Prostate gland (tissue), 2 donors: ENCODE measurements at regions not wholly inside any gene's neighbourhood (a gene's known extent, or its start where the extent isn't known, plus 50 kb on each side); places are given as distances from the start of the nearest gene placed in this dataset.
A peak's percentile ranks its signal among the peaks of the same experiment; 100 is the strongest.
"Not testable (repeated sequence)": the region's sequence is repeated elsewhere in the genome, so short reads cannot be mapped to it uniquely, and the experiment has no call there.

Experiments
- DNase-seq: peaks from one replicate; pipeline ENCODE4 v3.0.0-alpha.2; 2019; ENCODE audit warnings: low spot score
- H3K27ac ChIP-seq, 2 donors: fragments of 200-600 bp; sonication (generic); 2 replicates each; pipeline ENCODE4 v1.5.1; 2017 to 2019
- H3K27me3 ChIP-seq: fragments of 200-600 bp; sonication (generic); replicated peaks from 2 replicates; pipeline ENCODE4 v1.5.1; 2019; ENCODE audit not compliant: insufficient read depth
- H3K36me3 ChIP-seq, 2 donors: fragments of 200-600 bp; sonication (generic); 1 replicate in 1 of 2; 2 replicates in 1 of 2; pipeline versions ENCODE4 v1.5.1 to v1.8.1; 2017 to 2019
- H3K4me1 ChIP-seq: fragments of 200-600 bp; sonication (generic); replicated peaks from 2 replicates; pipeline ENCODE4 v1.5.1; 2019
- H3K4me3 ChIP-seq, 2 donors: fragments of 200-600 bp; sonication (generic); 2 replicates each; pipeline ENCODE4 v1.5.1; 2017 to 2019
- H3K9me3 ChIP-seq: fragments of 200-600 bp; sonication (generic); 2 replicates; pipeline ENCODE4 v1.5.1; 2017
- POLR2A ChIP-seq: fragments of 450-650 bp; IDR thresholded peaks from one replicate; pipeline ENCODE4 v1.6.1; 2016; ENCODE audit warnings: antibody characterized with exemption, mild to moderate bottlenecking
- POLR2AphosphoS5 ChIP-seq: sonication (generic); formaldehyde crosslinking; IDR thresholded peaks from one replicate; pipeline ENCODE4 v1.6.1; 2017; ENCODE audit warnings: antibody characterized with exemption
- WGBS: methylation state at CpG from one replicate; pipeline ENCODE4 v1.1.5; 2018; 5-methylcytosine and 5-hydroxymethylcytosine counted together
- intact Hi-C: fragments of 100-400 bp; cut with DNase I; formaldehyde crosslinking; loops from one replicate; pipeline ENCODE4 v1.14.2; 2022
- TF ChIP-seq, protein P1 (sequence below), 4 experiments: fragments of 200-600 bp in 2 of 4; fragments of 450-650 bp in 2 of 4; sonication (generic) in 2 of 4; IDR thresholded peaks; 1 replicate in 3 of 4; 2 replicates in 1 of 4; pipeline ENCODE4 v1.5.1; 2016 to 2019; ENCODE audit warnings: antibody characterized with exemption in 4 of 4, mild to moderate bottlenecking in 2 of 4, moderate library complexity in 2 of 4

DNA sequence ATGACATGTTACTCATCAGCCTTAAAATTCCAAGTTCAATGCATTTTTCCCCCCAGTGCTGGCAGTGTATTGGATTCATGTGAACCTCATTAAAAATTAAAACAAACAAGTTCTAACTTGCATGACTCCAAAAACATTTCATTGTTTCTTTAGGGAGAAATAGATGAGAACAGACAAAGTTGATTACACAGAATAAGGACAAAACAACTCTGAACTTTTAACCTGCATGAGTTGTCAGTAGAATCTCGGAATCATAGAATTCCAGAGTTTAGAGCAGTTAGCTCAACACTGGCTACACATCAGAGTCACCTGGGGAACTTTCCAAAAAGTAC lies 127.5 kb downstream of the TMX1 start:
- no peaks in the 10 kb centered on the region for H3K36me3 ChIP-seq
- H3K27me3 ChIP-seq: no peaks in the 10 kb centered on the region
- H3K27ac ChIP-seq: no peak overlapping the region
- intact Hi-C loops: no loop called here
- H3K9me3 ChIP-seq: no peaks in the 10 kb centered on the region
- WGBS: 10% methylated on average over 1 of the region's 1 CpG
- DNase-seq: no peak
- TF ChIP-seq, protein P1, sequence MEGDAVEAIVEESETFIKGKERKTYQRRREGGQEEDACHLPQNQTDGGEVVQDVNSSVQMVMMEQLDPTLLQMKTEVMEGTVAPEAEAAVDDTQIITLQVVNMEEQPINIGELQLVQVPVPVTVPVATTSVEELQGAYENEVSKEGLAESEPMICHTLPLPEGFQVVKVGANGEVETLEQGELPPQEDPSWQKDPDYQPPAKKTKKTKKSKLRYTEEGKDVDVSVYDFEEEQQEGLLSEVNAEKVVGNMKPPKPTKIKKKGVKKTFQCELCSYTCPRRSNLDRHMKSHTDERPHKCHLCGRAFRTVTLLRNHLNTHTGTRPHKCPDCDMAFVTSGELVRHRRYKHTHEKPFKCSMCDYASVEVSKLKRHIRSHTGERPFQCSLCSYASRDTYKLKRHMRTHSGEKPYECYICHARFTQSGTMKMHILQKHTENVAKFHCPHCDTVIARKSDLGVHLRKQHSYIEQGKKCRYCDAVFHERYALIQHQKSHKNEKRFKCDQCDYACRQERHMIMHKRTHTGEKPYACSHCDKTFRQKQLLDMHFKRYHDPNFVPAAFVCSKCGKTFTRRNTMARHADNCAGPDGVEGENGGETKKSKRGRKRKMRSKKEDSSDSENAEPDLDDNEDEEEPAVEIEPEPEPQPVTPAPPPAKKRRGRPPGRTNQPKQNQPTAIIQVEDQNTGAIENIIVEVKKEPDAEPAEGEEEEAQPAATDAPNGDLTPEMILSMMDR (IDR thresholded peaks at IDR 0.05): no peak
- TF ChIP-seq POLR2AphosphoS5 (no peak), POLR2A (no peak)
- H3K4me3 ChIP-seq: no peak overlapping the region
- H3K4me1 ChIP-seq: no peaks in the 10 kb centered on the region

DNA sequence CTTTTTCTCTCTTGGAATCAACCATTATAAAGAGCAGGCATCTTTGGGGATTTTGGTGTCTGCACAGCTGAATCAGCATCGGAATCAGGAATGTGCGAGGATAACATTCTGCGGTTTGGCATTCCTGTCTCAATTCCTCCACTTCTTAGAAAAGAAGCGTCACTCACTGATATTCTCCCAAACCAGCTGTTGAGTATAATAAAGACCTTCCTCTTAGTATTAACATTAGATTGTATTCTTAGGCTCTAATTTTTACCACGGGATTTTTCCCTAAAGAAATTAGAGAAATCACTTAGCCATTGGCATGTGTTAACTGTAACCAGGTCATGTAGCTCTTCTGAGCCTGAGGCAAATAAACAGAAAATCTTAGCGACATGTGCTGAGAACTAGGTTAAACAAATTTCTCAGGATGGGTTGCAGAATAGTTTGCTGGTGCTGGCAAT lies 128.7 kb downstream of the TMX1 start:
- intact Hi-C loops: no loop called here
- Histone ChIP-seq H3K27ac (no peak overlapping the region), H3K4me1 (no peaks in the 10 kb centered on the region), H3K36me3 (no peaks in the 10 kb centered on the region), H3K27me3 (no peaks in the 10 kb centered on the region), H3K9me3 (no peaks in the 10 kb centered on the region), H3K4me3 (no peak overlapping the region)
- DNase-seq: no peak
- 47% methylated on average over 6 of the region's 6 CpGs for WGBS
- TF ChIP-seq, protein P1 (IDR thresholded peaks at IDR 0.05): no peak
- TF ChIP-seq POLR2AphosphoS5 (no peak), POLR2A (no peak)

DNA sequence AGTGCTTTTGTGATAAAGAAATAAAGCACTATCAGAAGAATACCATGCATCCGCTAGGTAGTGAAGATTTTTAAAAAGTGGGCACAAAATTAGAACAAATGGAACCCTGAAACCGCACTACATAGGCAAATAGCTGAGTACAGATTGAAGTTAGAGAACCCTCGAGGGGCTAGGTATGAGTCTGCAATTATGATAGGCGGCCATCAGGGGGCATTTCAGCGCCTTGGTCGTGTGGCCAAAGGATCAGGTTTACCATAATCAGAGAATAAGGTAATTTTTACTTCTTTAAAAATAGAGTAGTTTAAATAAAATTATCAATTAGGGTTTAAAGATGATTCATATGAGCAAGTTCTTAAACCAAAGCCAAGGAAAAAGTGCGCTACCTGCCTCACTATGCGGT lies 129.8 kb downstream of the TMX1 start:
- no peaks in the 10 kb centered on the region for H3K4me1 ChIP-seq
- H3K4me3 ChIP-seq: no peak overlapping the region
- DNase-seq: no peak
- intact Hi-C loops: no loop called here
- 88% methylated on average over 8 of the region's 8 CpGs for WGBS
- H3K27me3 ChIP-seq: no peaks in the 10 kb centered on the region
- H3K36me3 ChIP-seq: no peaks in the 10 kb centered on the region
- H3K9me3 ChIP-seq: no peaks in the 10 kb centered on the region
- H3K27ac ChIP-seq: peak overlapping the region in 1 of 2 donors; percentile 3
- TF ChIP-seq, protein P1 (IDR thresholded peaks at IDR 0.05): no peak
- TF ChIP-seq POLR2AphosphoS5 (no peak), POLR2A (no peak)

DNA sequence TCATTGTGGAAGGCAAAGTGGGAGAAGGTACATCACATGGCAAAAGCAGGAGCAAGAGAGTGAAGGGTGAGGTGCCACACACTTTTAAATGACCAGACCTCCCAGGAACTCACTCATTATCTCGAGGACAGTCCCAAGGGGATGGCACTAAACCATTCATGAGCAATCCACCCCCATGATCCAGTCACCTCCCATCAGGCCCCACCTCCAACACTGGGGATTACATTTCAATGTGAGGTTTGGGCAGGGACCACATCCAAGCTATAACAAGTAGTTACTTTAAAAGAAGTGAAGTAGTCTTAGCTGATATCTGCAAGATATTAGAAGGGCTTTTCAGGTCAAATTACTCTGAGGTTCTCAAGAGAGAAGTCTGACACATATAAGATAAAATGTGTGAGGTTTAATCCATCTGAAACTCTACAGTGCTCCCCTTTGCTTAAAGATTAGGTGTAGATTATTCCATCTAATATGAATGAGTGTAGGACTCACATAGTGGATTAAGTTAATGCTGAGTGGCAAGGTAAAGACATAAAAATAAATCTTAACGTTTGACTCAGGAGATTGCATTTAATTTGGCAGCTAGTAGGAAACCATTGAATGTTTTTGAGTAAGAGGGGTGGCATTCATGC lies 130.8 kb downstream of the TMX1 start:
- Histone ChIP-seq H3K36me3 (no peaks in the 10 kb centered on the region), H3K4me1 (no peaks in the 10 kb centered on the region), H3K27ac (no peak overlapping the region), H3K27me3 (no peaks in the 10 kb centered on the region), H3K9me3 (no peaks in the 10 kb centered on the region), H3K4me3 (no peak overlapping the region)
- intact Hi-C loops: no loop called here
- TF ChIP-seq POLR2A (no peak), POLR2AphosphoS5 (no peak)
- TF ChIP-seq, protein P1 (IDR thresholded peaks at IDR 0.05): no peak
- no peak for DNase-seq
- 56% methylated on average over 2 of the region's 2 CpGs for WGBS

DNA sequence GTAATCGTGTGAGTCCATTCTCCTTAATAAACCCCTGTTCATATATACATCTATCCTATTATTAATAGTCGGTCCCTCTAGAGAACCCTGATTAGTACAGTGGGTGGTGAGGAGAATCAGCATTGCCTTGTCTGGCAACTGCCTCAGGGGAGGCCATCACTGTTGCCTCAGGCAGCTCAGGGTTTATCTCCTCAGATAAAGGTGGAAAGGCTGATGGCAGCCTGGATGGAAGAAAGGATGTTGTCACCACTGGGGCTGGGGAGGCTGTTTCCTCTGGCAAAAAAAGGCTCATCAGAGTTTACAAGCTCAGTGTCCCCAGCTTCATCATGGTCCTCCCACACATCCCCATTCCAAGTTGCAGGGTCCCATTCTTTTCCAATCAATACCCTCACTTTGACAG lies 137.1 kb downstream of the TMX1 start:
- H3K9me3 ChIP-seq, H3K27me3 ChIP-seq, H3K27ac ChIP-seq, intact Hi-C loops, DNase-seq, H3K4me3 ChIP-seq, H3K4me1 ChIP-seq, H3K36me3 ChIP-seq: not testable (repeated sequence)
- 98% methylated on average over 2 of the region's 2 CpGs for WGBS
